ENCODE measurements at regions not wholly inside any gene's neighbourhood (a gene's known extent, or its start where the extent isn't known, plus 50 kb on each side); places are given as distances from the start of the nearest gene placed in this dataset.

DNA sequence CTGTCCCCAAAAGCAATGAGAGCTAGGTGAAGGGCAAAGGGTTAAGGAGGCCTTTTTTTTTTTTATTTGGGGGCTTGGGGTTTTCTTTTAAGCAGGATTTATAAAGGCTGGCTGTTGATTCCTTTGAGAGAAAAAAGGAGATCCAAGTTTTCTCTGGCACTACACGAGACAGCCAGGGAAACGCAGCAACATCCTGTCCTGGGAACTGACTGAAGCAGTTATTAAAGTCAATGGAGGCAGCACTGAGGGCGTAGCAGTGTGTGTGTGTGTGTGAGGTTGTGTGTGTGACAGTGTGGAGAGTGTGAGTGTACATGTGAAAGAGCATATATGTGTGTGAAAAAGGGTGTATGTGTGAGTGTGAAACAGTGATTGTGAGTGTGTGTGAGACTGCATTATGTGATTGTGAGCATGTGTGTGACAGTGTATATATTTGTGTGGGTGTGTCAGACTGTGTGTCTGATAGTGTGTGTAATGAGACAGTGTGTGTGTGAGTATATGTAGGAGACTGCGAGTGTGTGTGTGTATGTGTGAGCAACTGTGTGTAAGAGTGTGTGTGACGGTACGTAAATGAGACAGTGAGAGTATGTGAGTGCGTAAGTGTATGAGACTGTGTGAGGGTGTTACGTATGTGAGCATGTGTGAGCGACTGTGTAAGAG is 65.9 kb upstream of the TIAM1 start:
- Histone ChIP-seq H3K9me3 (replicated peaks in 1 of 2; ENCODE audit: control insufficient read depth in 1 of 2, insufficient read depth in 1 of 2, low read length in 2 of 2) (no peaks in the 10 kb centered on the region), H3K27ac (ENCODE audit: low read depth in 1 of 2, low read length in 2 of 2) (no peak overlapping the region), H4K20me1 (ENCODE audit: insufficient read depth, low read length) (no peaks in the 10 kb centered on the region), H3K36me3 (replicated peaks in 1 of 2; ENCODE audit: control insufficient read depth in 1 of 2, insufficient read depth in 2 of 2, low read length in 2 of 2) (no peaks in the 10 kb centered on the region), H3K4me1 (ENCODE audit: control insufficient read depth in 1 of 2, insufficient read depth in 2 of 2, low read length in 2 of 2) (peaks cover 4 to 9% of the 10 kb centered on the region in 2 donors), H3K27me3 (ENCODE audit: control insufficient read depth in 2 of 2, insufficient read depth in 2 of 2, low read length in 2 of 2) (no peaks in the 10 kb centered on the region), H3K4me2 (replicated peaks; ENCODE audit: extremely low read depth, low read length, poor library complexity, severe bottlenecking) (no peak overlapping the region), H3K9ac (ENCODE audit: insufficient read depth, low read length, poor library complexity, severe bottlenecking) (no peak overlapping the region), H3K79me2 (ENCODE audit: insufficient read depth, low read length) (no peaks in the 10 kb centered on the region), H2AFZ (ENCODE audit: insufficient read depth, low read depth, low read length, poor library complexity, severe bottlenecking) (no peak overlapping the region), H3K4me3 (replicated peaks in 1 of 3; ENCODE audit: low read depth in 2 of 3, low read length in 3 of 3) (no peak overlapping the region)
- Mint-ChIP-seq H3K9me3 (peaks cover 0 to 3% (median 0%) of the 10 kb centered on the region in 7 donors), H3K4me3 (no peak overlapping the region), H3K27ac (no peak overlapping the region), H3K4me1 (peaks cover 6% of the 10 kb centered on the region), H3K36me3 (no peaks in the 10 kb centered on the region), H3K27me3 (ENCODE audit: low read depth in 3 of 3) (peaks cover 0 to 2% (median 0%) of the 10 kb centered on the region in 3 donors)
- no peak for DNase-seq
- intact Hi-C loops (cut with micrococcal nuclease): no loop called here
- TF ChIP-seq, protein P1, sequence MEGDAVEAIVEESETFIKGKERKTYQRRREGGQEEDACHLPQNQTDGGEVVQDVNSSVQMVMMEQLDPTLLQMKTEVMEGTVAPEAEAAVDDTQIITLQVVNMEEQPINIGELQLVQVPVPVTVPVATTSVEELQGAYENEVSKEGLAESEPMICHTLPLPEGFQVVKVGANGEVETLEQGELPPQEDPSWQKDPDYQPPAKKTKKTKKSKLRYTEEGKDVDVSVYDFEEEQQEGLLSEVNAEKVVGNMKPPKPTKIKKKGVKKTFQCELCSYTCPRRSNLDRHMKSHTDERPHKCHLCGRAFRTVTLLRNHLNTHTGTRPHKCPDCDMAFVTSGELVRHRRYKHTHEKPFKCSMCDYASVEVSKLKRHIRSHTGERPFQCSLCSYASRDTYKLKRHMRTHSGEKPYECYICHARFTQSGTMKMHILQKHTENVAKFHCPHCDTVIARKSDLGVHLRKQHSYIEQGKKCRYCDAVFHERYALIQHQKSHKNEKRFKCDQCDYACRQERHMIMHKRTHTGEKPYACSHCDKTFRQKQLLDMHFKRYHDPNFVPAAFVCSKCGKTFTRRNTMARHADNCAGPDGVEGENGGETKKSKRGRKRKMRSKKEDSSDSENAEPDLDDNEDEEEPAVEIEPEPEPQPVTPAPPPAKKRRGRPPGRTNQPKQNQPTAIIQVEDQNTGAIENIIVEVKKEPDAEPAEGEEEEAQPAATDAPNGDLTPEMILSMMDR (IDR thresholded peaks at IDR 0.05): no peak
- 94% methylated on average over 9 of the region's 9 CpGs for WGBS (ENCODE audit: insufficient coverage)

DNA sequence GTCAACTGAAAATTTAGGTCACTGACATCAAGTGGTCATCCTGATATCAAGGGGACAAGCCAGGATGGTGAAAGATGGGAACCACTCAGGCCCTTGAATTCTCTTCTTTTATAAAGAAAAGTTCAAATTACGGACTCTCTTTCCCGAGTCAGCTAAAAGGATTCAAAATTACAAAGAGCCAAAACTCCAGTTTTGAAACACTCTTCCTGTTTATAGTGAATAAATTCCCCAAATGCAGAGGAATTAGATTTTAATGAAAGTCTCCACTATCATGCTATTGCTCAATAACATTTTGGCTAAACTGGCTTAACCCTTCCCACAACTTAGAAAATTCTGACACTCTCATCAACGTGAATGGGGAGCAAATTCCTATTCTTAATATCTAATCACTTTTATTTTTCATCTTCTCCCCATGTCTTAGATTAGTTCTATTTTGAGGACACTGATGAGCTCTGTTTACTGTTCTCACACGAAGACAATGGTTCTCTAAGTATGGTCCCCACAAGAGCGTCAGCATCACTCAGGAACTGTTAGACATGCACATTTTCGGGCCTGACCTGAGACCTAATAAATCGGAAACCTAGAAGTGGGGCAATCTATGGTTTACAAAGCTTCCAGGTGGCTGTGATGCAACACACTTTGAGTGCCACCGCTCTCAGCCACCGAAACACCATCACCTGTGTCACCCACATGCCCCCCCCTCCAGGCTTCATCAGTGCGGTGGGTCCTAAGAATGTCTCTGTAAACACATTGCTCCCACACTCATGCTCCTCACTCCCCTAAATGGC is 64.4 kb upstream of the TIAM1 start:
- DNase-seq: no peak
- peaks cover 6% of the 10 kb centered on the region for H3K4me1 Mint-ChIP-seq
- no peaks in the 10 kb centered on the region for H3K9me3 Mint-ChIP-seq
- Histone ChIP-seq H3K4me2 (replicated peaks; ENCODE audit: extremely low read depth, low read length, poor library complexity, severe bottlenecking) (no peak overlapping the region), H3K27me3 (ENCODE audit: control insufficient read depth in 2 of 2, insufficient read depth in 2 of 2, low read length in 2 of 2) (no peaks in the 10 kb centered on the region), H2AFZ (ENCODE audit: insufficient read depth, low read depth, low read length, poor library complexity, severe bottlenecking) (no peak overlapping the region), H3K27ac (ENCODE audit: low read depth in 1 of 2, low read length in 2 of 2) (no peak overlapping the region), H3K9me3 (replicated peaks in 1 of 2; ENCODE audit: control insufficient read depth in 1 of 2, insufficient read depth in 1 of 2, low read length in 2 of 2) (no peaks in the 10 kb centered on the region), H3K79me2 (ENCODE audit: insufficient read depth, low read length) (no peaks in the 10 kb centered on the region), H3K9ac (ENCODE audit: insufficient read depth, low read length, poor library complexity, severe bottlenecking) (no peak overlapping the region), H3K4me1 (ENCODE audit: control insufficient read depth in 1 of 2, insufficient read depth in 2 of 2, low read length in 2 of 2) (peaks cover 4 to 9% of the 10 kb centered on the region in 2 donors), H3K4me3 (replicated peaks in 1 of 3; ENCODE audit: low read depth in 2 of 3, low read length in 3 of 3) (no peak overlapping the region), H3K36me3 (replicated peaks in 1 of 2; ENCODE audit: control insufficient read depth in 1 of 2, insufficient read depth in 2 of 2, low read length in 2 of 2) (no peaks in the 10 kb centered on the region), H4K20me1 (ENCODE audit: insufficient read depth, low read length) (no peaks in the 10 kb centered on the region)
- intact Hi-C loops (cut with micrococcal nuclease): no loop called here
- peaks cover 0 to 2% (median 2%) of the 10 kb centered on the region in 3 donors for H3K27me3 Mint-ChIP-seq (ENCODE audit: low read depth in 3 of 3)
- H3K4me3 Mint-ChIP-seq: no peak overlapping the region
- WGBS (ENCODE audit: insufficient coverage): 86% methylated on average over 8 of the region's 10 CpGs
- no peak overlapping the region for H3K27ac Mint-ChIP-seq
- TF ChIP-seq, protein P1 (IDR thresholded peaks at IDR 0.05): no peak
- no peaks in the 10 kb centered on the region for H3K36me3 Mint-ChIP-seq

Measured in CD14-positive monocyte (primary cell).